ENCODE measurements at regions not wholly inside any gene's neighbourhood (a gene's known extent, or its start where the extent isn't known, plus 50 kb on each side); places are given as distances from the start of the nearest gene placed in this dataset.

GRCh38 chr6:140490081-140490480 is 1115.6 kb upstream of the CITED2 start:
- Histone ChIP-seq H3K4me1 (replicated peaks in 1 of 2) (peaks cover 0 to 13% of the 10 kb centered on the region in 2 donors), H3K36me3 (replicated peaks in 1 of 2) (no peaks in the 10 kb centered on the region), H3K27me3 (no peaks in the 10 kb centered on the region), H3K27ac (no peak overlapping the region), H3K4me3 (no peak overlapping the region), H3K9me3 (replicated peaks in 1 of 3) (no peaks in the 10 kb centered on the region)
- intact Hi-C loops (cut with DNase I): no loop called here
- no peak for TF ChIP-seq POLR2A (IDR thresholded peaks at IDR 0.05)
- TF ChIP-seq, protein P1, sequence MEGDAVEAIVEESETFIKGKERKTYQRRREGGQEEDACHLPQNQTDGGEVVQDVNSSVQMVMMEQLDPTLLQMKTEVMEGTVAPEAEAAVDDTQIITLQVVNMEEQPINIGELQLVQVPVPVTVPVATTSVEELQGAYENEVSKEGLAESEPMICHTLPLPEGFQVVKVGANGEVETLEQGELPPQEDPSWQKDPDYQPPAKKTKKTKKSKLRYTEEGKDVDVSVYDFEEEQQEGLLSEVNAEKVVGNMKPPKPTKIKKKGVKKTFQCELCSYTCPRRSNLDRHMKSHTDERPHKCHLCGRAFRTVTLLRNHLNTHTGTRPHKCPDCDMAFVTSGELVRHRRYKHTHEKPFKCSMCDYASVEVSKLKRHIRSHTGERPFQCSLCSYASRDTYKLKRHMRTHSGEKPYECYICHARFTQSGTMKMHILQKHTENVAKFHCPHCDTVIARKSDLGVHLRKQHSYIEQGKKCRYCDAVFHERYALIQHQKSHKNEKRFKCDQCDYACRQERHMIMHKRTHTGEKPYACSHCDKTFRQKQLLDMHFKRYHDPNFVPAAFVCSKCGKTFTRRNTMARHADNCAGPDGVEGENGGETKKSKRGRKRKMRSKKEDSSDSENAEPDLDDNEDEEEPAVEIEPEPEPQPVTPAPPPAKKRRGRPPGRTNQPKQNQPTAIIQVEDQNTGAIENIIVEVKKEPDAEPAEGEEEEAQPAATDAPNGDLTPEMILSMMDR (IDR thresholded peaks at IDR 0.05): no peak
- no peak for DNase-seq
- WGBS, 4 donors: 80 to 92% (median 85%) methylated on average over 2 of the region's 2 CpGs

GRCh38 chr6:140487586-140487985 is 1113.1 kb upstream of the CITED2 start:
- Histone ChIP-seq H3K9me3 (replicated peaks in 1 of 3) (no peaks in the 10 kb centered on the region), H3K4me3 (no peak overlapping the region), H3K27ac (no peak overlapping the region), H3K27me3 (no peaks in the 10 kb centered on the region), H3K4me1 (replicated peaks in 1 of 2) (peaks cover 0 to 20% of the 10 kb centered on the region in 2 donors), H3K36me3 (replicated peaks in 1 of 2) (no peaks in the 10 kb centered on the region)
- intact Hi-C loops (cut with DNase I): no loop called here
- 85 to 89% (median 86%) methylated on average over 2 of the region's 2 CpGs for WGBS, 4 donors
- DNase-seq: no peak
- TF ChIP-seq POLR2A (IDR thresholded peaks at IDR 0.05): no peak
- TF ChIP-seq, protein P1 (IDR thresholded peaks at IDR 0.05): no peak

DNA sequence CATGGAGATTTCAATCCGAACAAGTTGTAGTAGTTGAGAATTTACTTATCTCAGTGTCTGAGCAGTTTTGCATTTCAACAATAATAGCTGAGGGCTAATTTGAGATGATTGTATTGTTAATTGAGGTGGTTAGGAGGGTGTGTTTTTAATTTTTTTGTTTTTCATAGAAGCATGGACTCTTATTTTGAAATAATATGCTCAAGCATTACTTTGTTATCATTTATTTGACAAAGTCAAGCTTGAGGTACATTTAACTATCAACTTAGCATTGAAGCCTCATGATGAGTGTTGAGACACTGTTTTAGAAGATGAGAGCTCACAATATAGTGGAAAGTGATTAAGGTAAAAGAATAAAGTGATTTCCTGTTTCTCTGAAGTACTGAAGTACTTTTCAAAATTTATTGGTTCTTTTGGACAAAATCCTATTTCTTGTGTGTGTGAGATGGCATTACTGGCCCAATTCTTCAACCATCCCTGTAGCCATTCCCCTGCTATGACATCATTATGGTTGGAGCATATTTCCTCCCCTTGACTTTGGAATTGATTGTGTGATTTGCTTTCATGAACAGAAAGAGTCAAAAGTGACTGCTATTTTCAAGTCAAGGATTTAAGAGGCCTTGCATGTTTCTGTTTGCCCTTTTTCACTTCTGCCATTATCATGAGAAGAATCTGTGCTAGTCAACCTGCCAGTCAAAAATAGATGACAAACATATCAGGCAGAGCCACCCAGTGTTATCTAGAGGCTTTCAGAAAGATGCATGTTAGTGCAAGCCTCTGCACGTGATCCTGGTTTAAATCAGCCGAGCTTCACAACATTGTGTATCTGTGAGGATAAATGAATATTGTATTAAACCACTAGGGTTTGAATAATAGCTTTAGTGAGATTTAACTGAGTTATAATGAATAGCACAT is 1112.3 kb upstream of the CITED2 start:
- peak overlapping the region in 2 of 5 donors; percentile 1 to 55 for H3K27ac ChIP-seq
- H3K9me3 ChIP-seq (replicated peaks in 1 of 3): no peaks in the 10 kb centered on the region
- intact Hi-C loops (cut with DNase I): no loop called here
- no peak for TF ChIP-seq POLR2A (IDR thresholded peaks at IDR 0.05)
- TF ChIP-seq, protein P1 (IDR thresholded peaks at IDR 0.05): no peak
- H3K4me3 ChIP-seq: no peak overlapping the region
- no peaks in the 10 kb centered on the region for H3K36me3 ChIP-seq (replicated peaks in 1 of 2)
- WGBS, 4 donors: 86 to 96% (median 90%) methylated on average over 3 of the region's 3 CpGs
- peaks cover 0 to 20% of the 10 kb centered on the region in 2 donors for H3K4me1 ChIP-seq (replicated peaks in 1 of 2)
- no peak for DNase-seq
- H3K27me3 ChIP-seq: no peaks in the 10 kb centered on the region

DNA sequence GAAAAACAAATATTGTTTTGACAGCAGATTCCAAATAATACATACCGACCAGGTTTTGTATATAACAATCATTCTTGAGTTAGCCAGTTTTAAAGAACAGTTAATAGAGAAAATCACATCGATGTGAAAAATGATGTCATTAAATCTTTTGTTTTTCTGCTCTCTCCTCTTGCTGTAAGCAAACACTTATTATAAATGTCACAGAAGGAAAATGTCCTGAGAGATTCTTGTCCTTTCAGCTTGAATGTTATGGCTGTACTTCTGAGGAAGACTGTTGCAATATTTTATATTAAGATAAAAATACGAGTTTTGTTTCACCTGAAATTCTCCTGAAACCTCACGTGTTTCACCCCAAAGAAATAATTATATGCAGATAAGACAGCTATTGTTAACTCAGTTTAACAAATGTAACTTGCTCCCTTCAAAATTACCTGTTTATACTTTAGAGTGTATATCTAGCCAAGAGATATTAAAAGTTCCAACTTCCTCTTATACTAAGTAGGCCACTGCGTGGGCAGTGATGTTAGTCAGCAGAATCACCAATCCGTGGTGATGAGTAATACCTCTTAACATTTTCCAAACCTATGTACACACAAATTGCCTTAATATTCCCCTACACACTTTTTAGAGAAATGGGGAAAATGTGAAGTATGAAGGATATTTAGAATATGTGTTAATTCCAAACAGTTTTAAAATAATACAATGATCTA is 1111.4 kb upstream of the CITED2 start:
- no peaks in the 10 kb centered on the region for H3K27me3 ChIP-seq
- H3K27ac ChIP-seq: peak overlapping the region in 2 of 5 donors; percentile 1 to 55
- H3K4me1 ChIP-seq (replicated peaks in 1 of 2): peaks cover 0 to 20% of the 10 kb centered on the region in 2 donors
- 40 to 51% (median 48%) methylated on average over 6 of the region's 6 CpGs for WGBS, 4 donors
- intact Hi-C loops (cut with DNase I): no loop called here
- no peak overlapping the region for H3K4me3 ChIP-seq
- no peaks in the 10 kb centered on the region for H3K36me3 ChIP-seq (replicated peaks in 1 of 2)
- DNase-seq: peak in 6 of 7 donors; percentile 35 to 65 (median 44)
- TF ChIP-seq POLR2A (IDR thresholded peaks at IDR 0.05): no peak
- TF ChIP-seq, protein P1 (IDR thresholded peaks at IDR 0.05): no peak
- no peaks in the 10 kb centered on the region for H3K9me3 ChIP-seq (replicated peaks in 1 of 3)
